ENCODE measurements at regions not wholly inside any gene's neighbourhood (a gene's known extent, or its start where the extent isn't known, plus 50 kb on each side); places are given as distances from the start of the nearest gene placed in this dataset.

GRCh38 chr4:159512348-159512747, 409.5 kb downstream of the RAPGEF2 start:
- POLR2A ChIA-PET: no interaction called here
- no peak for TF ChIP-seq CTCF (IDR thresholded peaks at IDR 0.05; ENCODE audit: control extremely low read depth, extremely low read depth, low read depth, missing control alignments)
- no peak for DNase-seq (ENCODE audit: extremely low spot score)
- CTCF ChIA-PET: interaction anchor here (1.7 kb wide), 1 partner anchor 25 kb away, joined by 4 read pairs; no protein-coding TSS in a partner anchor

GRCh38 chr4:159515314-159516025, 412.6 kb downstream of the RAPGEF2 start:
- ChIA-PET POLR2A (no interaction called here), CTCF (interaction anchor here (1.6 kb wide), 1 partner anchor 18 kb away, joined by 4 read pairs; no protein-coding TSS in a partner anchor)
- no peak for TF ChIP-seq CTCF (IDR thresholded peaks at IDR 0.05; ENCODE audit: control extremely low read depth, extremely low read depth, low read depth, missing control alignments)
- DNase-seq (ENCODE audit: extremely low spot score): no peak

DNA sequence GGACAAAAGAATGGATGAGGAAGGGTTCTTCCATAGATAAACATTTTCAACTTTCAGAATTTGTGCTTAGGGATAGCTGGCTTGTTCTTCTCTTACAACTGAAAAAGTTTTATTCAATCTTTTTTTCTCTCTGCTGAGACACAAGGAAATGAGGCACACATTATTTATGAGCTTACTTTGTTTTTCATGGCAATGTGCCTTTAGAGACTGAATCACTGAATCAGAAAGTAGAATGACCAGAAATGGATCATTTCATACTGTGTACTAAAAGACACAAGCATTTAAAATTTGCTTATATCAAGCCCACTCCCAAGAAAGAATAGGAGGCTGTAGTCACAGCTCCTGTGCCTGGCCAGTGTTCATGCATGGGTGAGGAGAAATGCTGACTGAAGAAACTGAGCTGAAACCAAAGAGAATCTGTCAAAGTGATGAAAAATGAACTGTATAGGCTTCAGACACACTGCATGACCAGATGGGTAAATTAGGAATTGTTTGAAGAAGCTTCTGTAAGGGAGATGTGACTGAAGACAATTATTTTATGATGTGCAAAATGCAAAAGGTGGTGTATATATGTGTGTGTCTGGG, 413.8 kb downstream of the RAPGEF2 start:
- DNase-seq (ENCODE audit: extremely low spot score): no peak
- CTCF ChIA-PET: interaction anchor here (0.9 to 1.6 kb wide), 3 partner anchors 20 to 126 kb away, joined by 3 to 4 read pairs (median 3); no protein-coding TSS in a partner anchor
- POLR2A ChIA-PET: no interaction called here
- no peak for TF ChIP-seq CTCF (IDR thresholded peaks at IDR 0.05; ENCODE audit: control extremely low read depth, extremely low read depth, low read depth, missing control alignments)

DNA sequence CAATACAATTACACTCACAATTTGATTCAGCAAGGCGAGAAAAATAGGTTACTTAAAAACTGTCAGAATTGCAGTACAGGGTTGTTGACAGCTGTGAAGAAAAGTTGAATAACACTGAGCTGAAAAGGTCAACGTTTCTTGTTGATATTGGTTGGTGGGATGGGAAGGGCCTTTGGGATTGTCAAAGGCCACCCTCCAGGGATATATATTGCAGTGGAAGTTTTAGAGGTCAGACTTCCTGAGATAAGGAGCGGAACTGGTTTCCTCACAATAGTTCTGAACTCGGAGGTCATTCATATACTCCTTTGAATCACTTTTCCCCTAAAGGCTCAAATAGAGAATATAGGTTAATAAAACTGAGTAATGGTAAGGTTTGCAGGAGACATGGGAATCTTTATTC, 417.2 kb downstream of the RAPGEF2 start:
- no peak for TF ChIP-seq CTCF (IDR thresholded peaks at IDR 0.05; ENCODE audit: control extremely low read depth, extremely low read depth, low read depth, missing control alignments)
- POLR2A ChIA-PET: no interaction called here

GRCh38 chr4:159526172-159526571, 423.3 kb downstream of the RAPGEF2 start:
- no peak for DNase-seq (ENCODE audit: extremely low spot score)
- ChIA-PET POLR2A (no interaction called here), CTCF (no interaction called here)
- no peak for TF ChIP-seq CTCF (IDR thresholded peaks at IDR 0.05; ENCODE audit: control extremely low read depth, extremely low read depth, low read depth, missing control alignments)

More for the DNA sequence above, 417.2 kb downstream of the RAPGEF2 start:
- no peak for DNase-seq (ENCODE audit: extremely low spot score)
- CTCF ChIA-PET: interaction anchor here (1.6 kb wide), 1 partner anchor 20 kb away, joined by 3 read pairs; no protein-coding TSS in a partner anchor

GRCh38 chr4:159534655-159535054, 431.8 kb downstream of the RAPGEF2 start:
- CTCF ChIA-PET: interaction anchor here (1.2 kb wide), 1 partner anchor 16 kb away, joined by 3 read pairs; no protein-coding TSS in a partner anchor
- TF ChIP-seq CTCF (IDR thresholded peaks at IDR 0.05; ENCODE audit: control extremely low read depth, extremely low read depth, low read depth, missing control alignments): no peak
- no peak for DNase-seq (ENCODE audit: extremely low spot score)
- POLR2A ChIA-PET: no interaction called here
